Natural killer cell (primary cell): ENCODE measurements at regions not wholly inside any gene's neighbourhood (a gene's known extent, or its start where the extent isn't known, plus 50 kb on each side); places are given as distances from the start of the nearest gene placed in this dataset.

ENCODE experiments used
- ATAC-seq, 3 donors: fragments of 150-1000 bp in 2 of 3; fragments of 200-7000 bp in 1 of 3; cut with Tn5 transposase; 1 replicate in 1 of 3; 2 replicates in 2 of 3; pipeline ENCODE4 v1.10.0; 2021; ENCODE audit warnings: mild to moderate bottlenecking in 2 of 3, moderate library complexity in 2 of 3
- DNase-seq, 2 donors: peaks; one replicate each; pipeline versions ENCODE4 v3.0.0 to v3.0.0-alpha.2; 2013 to 2021; ENCODE audit warnings: mixed read lengths in 1 of 2
- H3K27ac ChIP-seq: one replicate; pipeline ENCODE4 v1.5.1; 2013; ENCODE audit warnings: mild to moderate bottlenecking, low read length
- H3K27me3 ChIP-seq: one replicate; pipeline ENCODE4 v1.6.1; 2013; ENCODE audit warnings: low read length; ENCODE audit not compliant: control insufficient read depth, insufficient read depth
- H3K36me3 ChIP-seq: one replicate; pipeline ENCODE4 v1.6.1; 2013; ENCODE audit warnings: low read length; ENCODE audit not compliant: control insufficient read depth, insufficient read depth
- H3K4me1 ChIP-seq: one replicate; pipeline ENCODE4 v1.6.1; 2013; ENCODE audit warnings: low read length; ENCODE audit not compliant: control insufficient read depth, insufficient read depth
- H3K4me3 ChIP-seq: one replicate; pipeline ENCODE4 v1.5.1; 2013; ENCODE audit warnings: low read length
- H3K9me3 ChIP-seq: one replicate; pipeline ENCODE4 v1.6.1; 2013; ENCODE audit warnings: low read length; ENCODE audit not compliant: control insufficient read depth, insufficient read depth
- H3K27ac Mint-ChIP-seq, 2 donors: one replicate each; pipeline ENCODE4 v1.8.0; 2022; ENCODE audit warnings: mild to moderate bottlenecking in 2 of 2, mixed read lengths in 2 of 2, moderate library complexity in 1 of 2
- H3K27me3 Mint-ChIP-seq, 2 donors: one replicate each; pipeline ENCODE4 v1.8.0; 2022; ENCODE audit warnings: low read depth in 2 of 2, mixed read lengths in 2 of 2
- H3K36me3 Mint-ChIP-seq: one replicate; pipeline ENCODE4 v1.8.0; 2022; ENCODE audit warnings: mixed read lengths
- H3K4me1 Mint-ChIP-seq, 2 donors: one replicate each; pipeline ENCODE4 v1.8.0; 2022; ENCODE audit warnings: mixed read lengths in 2 of 2
- H3K4me3 Mint-ChIP-seq: one replicate; pipeline ENCODE4 v1.8.0; 2022; ENCODE audit warnings: mild to moderate bottlenecking, moderate library complexity, mixed read lengths
- H3K9me3 Mint-ChIP-seq, 2 donors: one replicate each; pipeline ENCODE4 v1.8.0; 2022; ENCODE audit warnings: mixed read lengths in 2 of 2
- CTCF ChIP-seq: fragments of 200-600 bp; IDR thresholded peaks from one replicate; pipeline ENCODE4 v1.8.0; 2022; ENCODE audit warnings: antibody characterized with exemption
- WGBS: methylation state at CpG from one replicate; pipeline ENCODE4 v1.1.7; 2013; ENCODE audit warnings: missing lambda C conversion rate; ENCODE audit not compliant: insufficient coverage; 5-methylcytosine and 5-hydroxymethylcytosine counted together
- intact Hi-C: fragments of 100-400 bp; cut with micrococcal nuclease; formaldehyde crosslinking; loops from one replicate; pipeline ENCODE4 v1.14.2; 2022

- H3K27ac Mint-ChIP-seq, result no peak overlapping the region
- Histone ChIP-seq H3K4me1 (no peaks in the 10 kb centered on the region), H3K27me3 (no peaks in the 10 kb centered on the region), H3K4me3 (no peak overlapping the region), H3K27ac (no peak overlapping the region), H3K9me3 (no peaks in the 10 kb centered on the region), H3K36me3 (no peaks in the 10 kb centered on the region)
- intact Hi-C loops, result no loop called here
- H3K4me1 Mint-ChIP-seq, result peaks cover 0 to 8% of the 10 kb centered on the region in 2 donors
- no peaks in the 10 kb centered on the region for H3K27me3 Mint-ChIP-seq
- no peak for TF ChIP-seq CTCF
- ATAC-seq (no peak), DNase-seq (no peak)
- 93% methylated on average over 11 of the region's 11 CpGs for WGBS
- no peaks in the 10 kb centered on the region for H3K9me3 Mint-ChIP-seq
- H3K4me3 Mint-ChIP-seq, result no peak overlapping the region
- H3K36me3 Mint-ChIP-seq, result no peaks in the 10 kb centered on the region
These were observed 222.1 kb downstream of the ZIC5 start for GRCh38 chr13:99749271-99750019.

DNA sequence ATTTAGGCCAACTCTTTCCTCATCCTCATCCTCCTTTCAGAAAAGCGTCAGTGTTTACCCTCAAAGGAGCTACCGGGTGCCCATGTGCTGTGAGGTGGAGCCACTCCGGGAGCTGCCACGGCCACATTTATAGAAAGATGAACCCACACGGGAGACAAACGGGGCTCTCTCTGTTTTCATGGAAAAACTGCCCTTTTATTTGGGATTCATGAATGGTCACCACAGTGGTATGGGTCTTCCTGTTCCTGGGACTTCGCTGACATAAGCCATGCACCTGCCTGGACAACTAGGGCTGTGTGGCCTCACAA lies 224.2 kb downstream of the ZIC5 start:
- Histone ChIP-seq H3K9me3 (no peaks in the 10 kb centered on the region), H3K27me3 (no peaks in the 10 kb centered on the region), H3K36me3 (no peaks in the 10 kb centered on the region), H3K4me1 (no peaks in the 10 kb centered on the region), H3K27ac (no peak overlapping the region), H3K4me3 (no peak overlapping the region)
- no peak for TF ChIP-seq CTCF
- Mint-ChIP-seq H3K36me3 (no peaks in the 10 kb centered on the region), H3K27ac (no peak overlapping the region), H3K9me3 (no peaks in the 10 kb centered on the region), H3K27me3 (peaks cover 3 to 6% of the 10 kb centered on the region in 2 donors), H3K4me1 (no peaks in the 10 kb centered on the region), H3K4me3 (no peak overlapping the region)
- ATAC-seq (no peak), DNase-seq (no peak)
- WGBS, result 92% methylated on average over 7 of the region's 7 CpGs
- intact Hi-C loops, result no loop called here

GRCh38 chr13:99746637-99747402 lies 224.7 kb downstream of the ZIC5 start:
- H3K4me3 ChIP-seq, result no peak overlapping the region
- H3K9me3 ChIP-seq, result no peaks in the 10 kb centered on the region
- H3K27ac ChIP-seq, result no peak overlapping the region
- H3K27me3 Mint-ChIP-seq, result peaks cover 3 to 6% of the 10 kb centered on the region in 2 donors
- no peak overlapping the region for H3K4me3 Mint-ChIP-seq
- no peaks in the 10 kb centered on the region for H3K4me1 Mint-ChIP-seq
- ATAC-seq (no peak), DNase-seq (no peak)
- H3K27me3 ChIP-seq, result no peaks in the 10 kb centered on the region
- no peaks in the 10 kb centered on the region for H3K9me3 Mint-ChIP-seq
- no peaks in the 10 kb centered on the region for H3K36me3 ChIP-seq
- 91% methylated on average over 13 of the region's 14 CpGs for WGBS
- no peaks in the 10 kb centered on the region for H3K4me1 ChIP-seq
- no peak for TF ChIP-seq CTCF
- H3K27ac Mint-ChIP-seq, result no peak overlapping the region
- no peaks in the 10 kb centered on the region for H3K36me3 Mint-ChIP-seq
- intact Hi-C loops, result no loop called here
